BJ (cell line): ENCODE measurements at regions not wholly inside any gene's neighbourhood (a gene's known extent, or its start where the extent isn't known, plus 50 kb on each side); places are given as distances from the start of the nearest gene placed in this dataset.

Experiments used
- CTCF ChIA-PET: fragments of 350-600 bp; formaldehyde crosslinking; extraction: SDS; loops from one replicate; lab custom pipeline; 2021; ENCODE audit warnings: antibody characterized with exemption, inconsistent platforms; lab: Yijun Ruan, JAX
- POLR2A ChIA-PET: fragments of 300-600 bp; sonication (Branson Sonifier 250); formaldehyde crosslinking; extraction: SDS; loops from one replicate; lab custom pipeline; 2021; ENCODE audit warnings: antibody characterized with exemption; lab: Charles Lee
- DNase-seq: peaks from one replicate; pipeline ENCODE4 v3.0.0-alpha.2; 2011; ENCODE audit warnings: low read depth
- H3K27me3 ChIP-seq: 2 replicates; pipeline ENCODE4 v1.6.0; 2011; ENCODE audit warnings: low read length; ENCODE audit not compliant: control insufficient read depth, insufficient read depth
- H3K36me3 ChIP-seq: 2 replicates; pipeline ENCODE4 v1.5.1; 2011; ENCODE audit warnings: low read length; ENCODE audit not compliant: control insufficient read depth, insufficient read depth
- H3K4me3 ChIP-seq: 2 replicates; pipeline ENCODE4 v1.5.1; 2011; ENCODE audit warnings: low read depth, mild to moderate bottlenecking, control low read depth, low read length
- TF ChIP-seq, protein P1 (sequence below): IDR thresholded peaks from 2 replicates; pipeline ENCODE4 v1.5.1; 2011; ENCODE audit warnings: low read depth, mild to moderate bottlenecking, control low read depth, inconsistent platforms, low read length, moderate library complexity; ENCODE audit not compliant: insufficient read depth

DNA sequence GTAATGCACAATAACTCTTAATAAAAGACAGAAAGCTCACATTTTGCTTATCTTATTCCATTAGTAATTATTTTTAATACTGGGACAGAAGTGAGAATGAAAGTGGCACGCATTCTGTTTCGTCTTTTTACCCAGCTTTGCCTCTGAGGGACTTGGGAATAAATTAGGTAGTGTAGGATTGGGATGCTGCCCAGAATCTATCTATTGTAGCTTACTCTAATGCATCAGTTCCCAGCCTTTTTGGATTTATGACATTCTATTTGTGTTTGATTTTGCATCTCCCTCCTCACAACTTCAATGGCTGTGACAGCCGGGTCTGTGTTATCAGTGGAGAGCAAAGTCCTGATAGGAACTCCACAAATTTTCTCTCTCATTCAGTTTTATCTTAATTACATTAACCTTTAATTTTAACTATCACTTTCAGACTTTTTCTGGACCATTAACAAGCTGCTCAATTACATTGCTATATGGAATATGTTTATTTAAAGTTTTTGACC lies 62.9 kb upstream of the TULP4 start:
- H3K4me3 ChIP-seq: no peak overlapping the region
- H3K27me3 ChIP-seq: no peaks in the 10 kb centered on the region
- H3K36me3 ChIP-seq: 0 out of 2 replicates have a peak, but pooled peaks cover 1% of the 10 kb centered on the region
- DNase-seq: no peak
- POLR2A ChIA-PET: no interaction called here
- TF ChIP-seq, protein P1, sequence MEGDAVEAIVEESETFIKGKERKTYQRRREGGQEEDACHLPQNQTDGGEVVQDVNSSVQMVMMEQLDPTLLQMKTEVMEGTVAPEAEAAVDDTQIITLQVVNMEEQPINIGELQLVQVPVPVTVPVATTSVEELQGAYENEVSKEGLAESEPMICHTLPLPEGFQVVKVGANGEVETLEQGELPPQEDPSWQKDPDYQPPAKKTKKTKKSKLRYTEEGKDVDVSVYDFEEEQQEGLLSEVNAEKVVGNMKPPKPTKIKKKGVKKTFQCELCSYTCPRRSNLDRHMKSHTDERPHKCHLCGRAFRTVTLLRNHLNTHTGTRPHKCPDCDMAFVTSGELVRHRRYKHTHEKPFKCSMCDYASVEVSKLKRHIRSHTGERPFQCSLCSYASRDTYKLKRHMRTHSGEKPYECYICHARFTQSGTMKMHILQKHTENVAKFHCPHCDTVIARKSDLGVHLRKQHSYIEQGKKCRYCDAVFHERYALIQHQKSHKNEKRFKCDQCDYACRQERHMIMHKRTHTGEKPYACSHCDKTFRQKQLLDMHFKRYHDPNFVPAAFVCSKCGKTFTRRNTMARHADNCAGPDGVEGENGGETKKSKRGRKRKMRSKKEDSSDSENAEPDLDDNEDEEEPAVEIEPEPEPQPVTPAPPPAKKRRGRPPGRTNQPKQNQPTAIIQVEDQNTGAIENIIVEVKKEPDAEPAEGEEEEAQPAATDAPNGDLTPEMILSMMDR: no peak
- CTCF ChIA-PET: interaction anchor here (1.6 kb wide), 1 partner anchor 15 kb away, joined by 4 read pairs; no protein-coding TSS in a partner anchor

DNA sequence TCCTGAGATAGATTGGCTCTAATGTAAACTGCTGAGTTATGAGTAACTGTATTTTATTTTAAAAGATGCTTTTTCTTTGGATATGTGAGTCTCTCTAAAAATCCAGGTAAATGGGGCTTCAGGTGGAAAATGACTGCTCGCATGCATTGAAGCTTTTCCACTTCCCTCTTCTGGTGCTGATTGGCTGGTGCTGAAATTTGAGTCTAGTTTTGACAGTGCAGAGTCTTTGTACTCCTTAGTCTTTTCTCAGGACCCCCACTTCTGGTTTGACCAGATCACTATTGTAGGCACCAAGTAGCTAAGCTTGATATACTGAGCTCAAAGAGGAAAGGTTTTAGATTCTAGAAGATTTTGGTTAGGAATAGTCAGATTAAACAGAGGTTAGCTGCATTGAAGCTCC lies 60.7 kb upstream of the TULP4 start:
- POLR2A ChIA-PET: interaction anchor here (0.5 kb wide), 1 partner anchor 283 kb away, joined by 3 read pairs; no protein-coding TSS in a partner anchor
- Histone ChIP-seq H3K27me3 (no peaks in the 10 kb centered on the region), H3K4me3 (no peak overlapping the region), H3K36me3 (0 out of 2 replicates have a peak, but pooled peaks cover 1% of the 10 kb centered on the region)
- DNase-seq: no peak
- TF ChIP-seq, protein P1: no peak
- CTCF ChIA-PET: interaction anchor here (1.6 kb wide), 1 partner anchor 21 kb away, joined by 4 read pairs; no protein-coding TSS in a partner anchor

DNA sequence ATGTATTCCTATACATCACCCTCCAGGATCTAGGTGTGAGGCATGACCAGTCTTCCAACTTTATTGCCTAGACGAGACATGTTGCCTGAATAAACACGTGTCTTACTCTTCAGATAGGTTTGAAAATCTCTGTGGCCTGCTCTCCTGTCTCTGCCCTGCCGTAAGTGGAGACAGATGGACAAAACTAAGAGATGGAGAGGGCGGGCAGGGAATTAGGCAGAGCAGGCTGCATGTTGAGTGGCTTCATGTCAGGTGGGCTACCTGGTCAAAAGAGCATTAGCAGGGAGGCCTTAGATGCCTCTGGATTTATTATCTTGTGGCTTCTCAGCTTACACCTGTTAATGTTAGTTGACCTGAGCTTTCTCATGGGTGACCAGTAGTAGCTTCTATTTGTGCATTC lies 59.0 kb upstream of the TULP4 start:
- ChIA-PET POLR2A (no interaction called here), CTCF (interaction anchor here (1.7 kb wide), 1 partner anchor 11 kb away, joined by 7 read pairs; no protein-coding TSS in a partner anchor)
- DNase-seq: no peak
- TF ChIP-seq, protein P1: no peak
- H3K4me3 ChIP-seq: no peak overlapping the region
- H3K36me3 ChIP-seq: 0 out of 2 replicates have a peak, but pooled peaks cover 1% of the 10 kb centered on the region
- no peaks in the 10 kb centered on the region for H3K27me3 ChIP-seq

DNA sequence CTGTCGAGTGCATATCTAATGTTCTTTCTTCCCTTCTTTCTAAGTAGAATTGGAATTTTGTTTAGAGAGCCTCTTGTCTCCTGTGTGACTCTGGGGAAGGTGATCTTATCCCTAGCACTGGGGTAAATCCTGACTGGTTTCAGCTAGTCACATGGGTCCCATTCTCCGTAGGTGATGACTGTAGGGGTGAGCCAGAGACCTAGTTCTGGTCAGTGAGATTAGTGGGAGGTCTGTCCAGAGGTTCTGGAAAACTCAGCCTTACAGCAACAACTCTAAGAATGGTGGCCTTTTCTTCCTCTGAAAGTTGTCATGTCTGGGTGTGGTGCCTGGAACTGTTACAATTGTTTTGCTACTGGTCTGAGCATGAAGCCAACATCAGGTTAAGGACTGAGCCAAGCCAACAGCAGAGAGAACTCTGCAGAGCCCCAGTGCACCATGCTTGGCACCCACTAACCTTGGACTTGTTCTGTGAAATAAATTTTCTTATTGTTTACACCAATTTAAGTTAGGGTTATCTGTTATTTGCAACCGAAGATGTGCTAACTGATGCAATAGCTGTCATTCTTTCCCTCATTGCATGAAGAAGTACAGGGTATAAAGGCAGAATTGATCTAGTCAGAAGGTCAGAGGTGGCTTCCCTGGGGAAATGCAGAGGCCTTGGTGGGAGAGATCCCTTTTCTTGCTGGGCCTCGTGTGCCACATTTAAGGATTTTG lies 56.8 kb upstream of the TULP4 start:
- POLR2A ChIA-PET: no interaction called here
- TF ChIP-seq, protein P1: no peak
- Histone ChIP-seq H3K27me3 (no peaks in the 10 kb centered on the region), H3K36me3 (no peaks in the 10 kb centered on the region), H3K4me3 (no peak overlapping the region)
- DNase-seq: no peak
- CTCF ChIA-PET: no interaction called here

DNA sequence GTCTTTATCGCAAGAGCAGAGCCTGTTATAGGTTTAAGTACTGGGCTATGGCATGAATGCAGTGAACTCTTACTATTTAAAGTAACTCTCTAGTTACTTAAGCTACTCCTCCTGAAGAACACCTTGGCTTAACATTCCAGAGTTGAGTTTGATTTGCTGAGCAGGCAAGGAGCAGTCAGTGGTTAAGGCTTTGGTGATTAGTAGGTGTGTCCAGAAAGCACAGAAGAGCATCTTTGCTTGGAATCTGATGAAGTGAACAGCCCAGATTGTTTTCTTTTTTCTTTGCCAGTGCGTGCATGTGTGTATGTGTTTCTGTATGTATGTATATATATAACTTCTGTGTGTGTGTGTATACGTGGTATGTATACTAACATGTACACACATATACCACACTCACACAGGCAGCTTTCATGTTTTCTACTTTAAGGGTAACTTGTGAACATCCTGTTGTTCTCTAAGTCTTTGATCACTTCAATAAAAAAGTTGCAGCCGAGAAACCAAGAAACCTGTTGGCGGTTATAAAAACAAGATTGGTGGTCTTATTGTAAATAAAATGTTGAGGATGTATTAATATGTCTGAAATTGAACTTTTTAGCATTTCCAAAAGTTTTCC lies 56.2 kb upstream of the TULP4 start:
- DNase-seq: no peak
- TF ChIP-seq, protein P1: no peak
- ChIA-PET POLR2A (no interaction called here), CTCF (no interaction called here)
- Histone ChIP-seq H3K36me3 (no peaks in the 10 kb centered on the region), H3K4me3 (no peak overlapping the region), H3K27me3 (no peaks in the 10 kb centered on the region)
